Choroid plexus epithelial cell (primary cell): ENCODE measurements at regions not wholly inside any gene's neighbourhood (a gene's known extent, or its start where the extent isn't known, plus 50 kb on each side); places are given as distances from the start of the nearest gene placed in this dataset.

ENCODE experiments used
- DNase-seq: peaks from one replicate; pipeline ENCODE4 v3.0.0-alpha.2; 2010; ENCODE audit warnings: low read depth
- H3K4me3 ChIP-seq: 2 replicates; pipeline ENCODE4 v1.5.1; 2011; ENCODE audit warnings: low read depth, mild to moderate bottlenecking, control low read depth, low read length, moderate library complexity
- CTCF ChIP-seq: conservative IDR thresholded peaks from 2 replicates; pipeline ENCODE4 v1.5.1; 2011; ENCODE audit warnings: low read depth, mild to moderate bottlenecking, control low read depth, inconsistent platforms, low read length, moderate library complexity

DNA sequence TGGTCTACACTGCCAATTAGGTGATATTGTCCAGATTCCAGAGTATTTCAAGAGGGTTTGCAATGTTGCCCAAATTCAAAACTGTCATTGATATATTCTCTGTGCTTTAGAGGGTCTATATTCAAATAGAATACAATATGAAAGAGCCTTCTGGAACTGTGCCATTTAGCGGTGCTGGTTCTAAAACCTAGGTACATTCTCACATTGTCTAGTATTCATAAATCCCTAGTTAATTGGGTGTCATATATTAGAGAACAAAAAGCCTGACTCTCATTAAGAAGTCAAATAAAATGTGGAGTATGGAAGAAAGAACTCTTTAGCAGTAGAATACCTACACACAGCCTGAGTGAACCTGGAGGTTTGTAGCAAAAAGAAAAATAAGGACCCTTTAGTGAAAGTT lies 447.9 kb downstream of the CNTN6 start:
- DNase-seq = no peak
- no peak overlapping the region for H3K4me3 ChIP-seq
- no peak for TF ChIP-seq CTCF

GRCh38 chr3:1551741-1552140 lies 458.9 kb downstream of the CNTN6 start:
- no peak for TF ChIP-seq CTCF
- DNase-seq = no peak
- no peak overlapping the region for H3K4me3 ChIP-seq

DNA sequence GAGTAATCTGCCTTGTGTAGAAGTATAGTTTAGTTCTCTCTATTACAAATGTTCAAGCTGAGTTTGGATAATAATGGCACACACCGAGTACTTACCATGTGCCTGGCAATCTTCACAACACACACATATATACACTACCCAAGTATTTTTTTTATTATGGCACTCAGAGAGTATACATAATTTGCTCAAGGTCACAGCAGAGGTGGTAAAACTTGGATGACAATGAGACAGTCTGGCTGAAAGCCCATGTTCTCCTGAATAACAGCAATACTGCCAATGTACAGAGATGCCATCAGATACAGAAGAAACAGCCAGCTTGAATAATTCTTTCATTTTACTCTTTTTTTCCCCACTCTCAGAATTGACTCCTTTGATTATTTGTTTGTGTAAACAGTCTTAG lies 460.0 kb downstream of the CNTN6 start:
- H3K4me3 ChIP-seq = no peak overlapping the region
- DNase-seq = no peak
- TF ChIP-seq CTCF = no peak

GRCh38 chr3:1561427-1561826 lies 468.6 kb downstream of the CNTN6 start:
- no peak for DNase-seq
- H3K4me3 ChIP-seq = no peak overlapping the region
- TF ChIP-seq CTCF = no peak

DNA sequence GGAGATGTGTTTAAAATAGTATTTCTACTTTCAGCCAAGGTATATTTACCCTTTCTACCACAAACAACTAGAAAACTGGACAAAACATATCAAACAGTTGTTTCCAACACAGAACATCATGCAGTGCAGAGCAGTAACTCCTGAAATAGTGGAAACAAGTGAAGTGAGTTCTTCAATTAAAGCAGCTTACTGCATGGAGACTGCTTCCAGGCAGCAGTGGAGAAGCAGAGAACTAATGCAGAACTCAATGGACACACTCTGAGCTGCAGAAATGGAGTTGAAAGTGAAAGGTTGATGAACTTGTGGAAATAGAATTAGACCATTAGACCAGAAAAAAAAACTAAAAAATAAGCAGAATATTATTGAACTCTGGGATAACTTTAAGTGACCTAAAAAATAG lies 478.9 kb downstream of the CNTN6 start:
- no peak for DNase-seq
- H3K4me3 ChIP-seq = no peak overlapping the region
- TF ChIP-seq CTCF = no peak

DNA sequence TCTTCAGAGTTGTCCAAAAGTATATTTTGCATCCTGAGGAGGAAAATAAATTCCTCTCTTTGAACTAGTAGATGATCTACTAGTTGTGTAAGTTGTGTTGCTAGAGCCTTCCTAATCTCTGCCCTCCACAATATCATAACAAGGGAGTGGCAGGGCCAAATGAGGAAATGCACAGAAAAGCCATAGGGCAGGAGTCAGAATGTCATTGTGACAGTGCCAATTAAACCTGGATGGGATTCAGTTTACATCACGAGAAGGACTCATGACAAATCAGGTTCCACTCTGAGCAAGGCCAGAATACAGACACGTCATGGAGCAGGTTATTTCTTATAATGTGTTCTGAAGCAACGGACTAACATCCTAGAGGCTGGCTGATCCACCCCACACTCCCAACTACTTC lies 483.2 kb downstream of the CNTN6 start:
- DNase-seq = no peak
- H3K4me3 ChIP-seq = no peak overlapping the region
- TF ChIP-seq CTCF = no peak

GRCh38 chr3:1578124-1578806 lies 485.4 kb downstream of the CNTN6 start:
- H3K4me3 ChIP-seq = no peak overlapping the region
- DNase-seq = no peak
- no peak for TF ChIP-seq CTCF
